Neural cell (in vitro differentiated cells): ENCODE measurements at regions not wholly inside any gene's neighbourhood (a gene's known extent, or its start where the extent isn't known, plus 50 kb on each side); places are given as distances from the start of the nearest gene placed in this dataset.

Experiments used
- H2AFZ ChIP-seq: fragments of 200-600, 300-800 bp; sonication (generic), shearing (Covaris generic); 2 replicates; pipeline ENCODE4 v1.6.0; 2014; ENCODE audit warnings: low read depth, mild to moderate bottlenecking, antibody characterized with exemption, low read length, moderate library complexity
- H3F3A ChIP-seq: fragments of 200-600 bp; shearing (Covaris generic); 2 replicates; pipeline ENCODE4 v1.6.1; 2016; ENCODE audit warnings: mild to moderate bottlenecking, moderate library complexity, mixed read lengths, antibody characterized with exemption, low read length; ENCODE audit not compliant: insufficient read depth, poor library complexity, severe bottlenecking
- H3K27ac ChIP-seq: fragments of 200-600, 300-800 bp; sonication (generic), shearing (Covaris generic); 2 replicates; pipeline ENCODE4 v1.5.1; 2014; ENCODE audit warnings: mild to moderate bottlenecking, low read length, moderate library complexity
- H3K27me3 ChIP-seq: fragments of 300-800, 200-600 bp; sonication (generic), shearing (Covaris generic); 2 replicates; pipeline ENCODE4 v1.6.0; 2014; ENCODE audit warnings: mild to moderate bottlenecking, low read depth, low read length, moderate library complexity; ENCODE audit not compliant: insufficient read depth
- H3K36me3 ChIP-seq: fragments of 300-800, 200-600 bp; sonication (generic), shearing (Covaris generic); 2 replicates; pipeline ENCODE4 v1.5.1; 2014; ENCODE audit warnings: mild to moderate bottlenecking, antibody characterized with exemption, low read length, moderate library complexity; ENCODE audit not compliant: insufficient read depth
- H3K4me2 ChIP-seq: fragments of 300-800, 200-600 bp; sonication (generic), shearing (Covaris generic); 2 replicates; pipeline ENCODE4 v1.6.0; 2014; ENCODE audit warnings: mild to moderate bottlenecking, low read length
- H3K4me3 ChIP-seq: fragments of 300-800, 200-600 bp; sonication (generic), shearing (Covaris generic); 2 replicates; pipeline ENCODE4 v1.5.1; 2014; ENCODE audit warnings: mild to moderate bottlenecking, low read length, moderate library complexity
- H3K79me2 ChIP-seq: fragments of 200-600 bp; shearing (Covaris generic); replicated peaks from 2 replicates; pipeline ENCODE4 v1.6.0; 2014; ENCODE audit warnings: mild to moderate bottlenecking, low read length, moderate library complexity; ENCODE audit not compliant: insufficient read depth
- H3K9ac ChIP-seq: fragments of 300-800, 200-600 bp; sonication (generic), shearing (Covaris generic); 2 replicates; pipeline ENCODE4 v1.6.1; 2016; ENCODE audit warnings: mild to moderate bottlenecking, low read length, mixed read lengths
- H3K9me2 ChIP-seq: fragments of 200-600 bp; shearing (Covaris generic); 2 replicates; pipeline ENCODE4 v1.6.1; 2016; ENCODE audit warnings: mild to moderate bottlenecking, low read length, mixed read lengths; ENCODE audit not compliant: insufficient read depth
- H3K9me3 ChIP-seq: fragments of 200-600, 300-800 bp; sonication (generic), shearing (Covaris generic); 2 replicates; pipeline ENCODE4 v1.6.1; 2016; ENCODE audit warnings: mild to moderate bottlenecking, mixed run types, low read length, moderate library complexity, mixed read lengths
- H4K20me1 ChIP-seq: fragments of 200-600 bp; shearing (Covaris generic); 2 replicates; pipeline ENCODE4 v1.6.1; 2016; ENCODE audit warnings: mild to moderate bottlenecking, mixed run types; ENCODE audit not compliant: insufficient read depth
- EP300 ChIP-seq: fragments of 450-650 bp; conservative IDR thresholded peaks from 2 replicates; pipeline ENCODE4 v1.6.1; 2014; ENCODE audit warnings: antibody characterized with exemption, mild to moderate bottlenecking, moderate library complexity; ENCODE audit not compliant: poor library complexity, severe bottlenecking
- EZH2 ChIP-seq: fragments of 200-600, 300-800 bp; shearing (Covaris generic), sonication (generic); IDR thresholded peaks from 2 replicates; pipeline ENCODE4 v1.6.1; 2014; ENCODE audit warnings: antibody characterized with exemption, low read length, borderline replicate concordance, mild to moderate bottlenecking; ENCODE audit not compliant: insufficient read depth, poor library complexity, severe bottlenecking
- MXI1 ChIP-seq: fragments of 450-650 bp; conservative IDR thresholded peaks from 2 replicates; pipeline ENCODE4 v1.6.1; 2014; ENCODE audit warnings: antibody characterized with exemption, mild to moderate bottlenecking; ENCODE audit not compliant: poor library complexity, severe bottlenecking
- POLR2AphosphoS5 ChIP-seq: IDR thresholded peaks from 2 replicates; pipeline ENCODE4 v1.6.1; 2012
- RAD21 ChIP-seq: fragments of 450-650 bp; conservative IDR thresholded peaks from 2 replicates; pipeline ENCODE4 v1.6.1; 2014; ENCODE audit warnings: antibody characterized with exemption, mild to moderate bottlenecking, moderate library complexity
- REST ChIP-seq: IDR thresholded peaks from 2 replicates; pipeline ENCODE4 v1.6.1; 2012; ENCODE audit warnings: borderline replicate concordance
- SMC3 ChIP-seq: fragments of 450-650 bp; conservative IDR thresholded peaks from 2 replicates; pipeline ENCODE4 v1.6.1; 2014; ENCODE audit warnings: antibody characterized with exemption, mild to moderate bottlenecking, moderate library complexity; ENCODE audit not compliant: poor library complexity
- TAF1 ChIP-seq: IDR thresholded peaks from 2 replicates; pipeline ENCODE4 v1.6.1; 2012; ENCODE audit warnings: low read depth
- TF ChIP-seq, protein P1 (sequence below): fragments of 450-650 bp; IDR thresholded peaks from 2 replicates; pipeline ENCODE4 v1.5.1; 2014; ENCODE audit warnings: antibody characterized with exemption, mild to moderate bottlenecking, moderate library complexity; ENCODE audit not compliant: poor library complexity, severe bottlenecking

DNA sequence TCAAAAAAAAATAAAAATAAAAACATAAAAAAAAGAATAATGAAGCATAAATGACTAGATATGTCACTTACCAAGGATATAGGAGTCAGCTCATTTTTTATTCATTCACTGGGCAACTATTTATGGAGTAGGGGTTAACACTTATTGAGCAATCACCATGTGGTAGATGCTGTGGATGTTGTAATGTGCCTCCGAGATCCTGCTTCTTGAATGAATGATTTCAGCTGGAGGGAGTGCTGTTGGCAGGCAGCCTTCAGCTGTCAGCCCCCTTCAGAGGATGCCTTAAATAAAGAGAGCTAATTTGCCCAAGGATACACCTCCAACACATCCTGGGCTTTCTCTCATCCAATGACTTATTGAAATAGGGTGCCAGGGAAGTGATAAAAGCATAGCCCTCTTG lies 229.5 kb upstream of the DTNBP1 start:
- no peaks in the 10 kb centered on the region for H3K27me3 ChIP-seq
- no peak overlapping the region for H2AFZ ChIP-seq
- H3K9me2 ChIP-seq: no peaks in the 10 kb centered on the region
- no peaks in the 10 kb centered on the region for H3K36me3 ChIP-seq
- no peak overlapping the region for H3K4me2 ChIP-seq
- H3F3A ChIP-seq: no peaks in the 10 kb centered on the region
- no peak overlapping the region for H3K4me3 ChIP-seq
- TF ChIP-seq TAF1 (no peak), REST (no peak), EZH2 (no peak), MXI1 (no peak), EP300 (no peak), POLR2AphosphoS5 (no peak), SMC3 (no peak), RAD21 (no peak)
- TF ChIP-seq, protein P1, sequence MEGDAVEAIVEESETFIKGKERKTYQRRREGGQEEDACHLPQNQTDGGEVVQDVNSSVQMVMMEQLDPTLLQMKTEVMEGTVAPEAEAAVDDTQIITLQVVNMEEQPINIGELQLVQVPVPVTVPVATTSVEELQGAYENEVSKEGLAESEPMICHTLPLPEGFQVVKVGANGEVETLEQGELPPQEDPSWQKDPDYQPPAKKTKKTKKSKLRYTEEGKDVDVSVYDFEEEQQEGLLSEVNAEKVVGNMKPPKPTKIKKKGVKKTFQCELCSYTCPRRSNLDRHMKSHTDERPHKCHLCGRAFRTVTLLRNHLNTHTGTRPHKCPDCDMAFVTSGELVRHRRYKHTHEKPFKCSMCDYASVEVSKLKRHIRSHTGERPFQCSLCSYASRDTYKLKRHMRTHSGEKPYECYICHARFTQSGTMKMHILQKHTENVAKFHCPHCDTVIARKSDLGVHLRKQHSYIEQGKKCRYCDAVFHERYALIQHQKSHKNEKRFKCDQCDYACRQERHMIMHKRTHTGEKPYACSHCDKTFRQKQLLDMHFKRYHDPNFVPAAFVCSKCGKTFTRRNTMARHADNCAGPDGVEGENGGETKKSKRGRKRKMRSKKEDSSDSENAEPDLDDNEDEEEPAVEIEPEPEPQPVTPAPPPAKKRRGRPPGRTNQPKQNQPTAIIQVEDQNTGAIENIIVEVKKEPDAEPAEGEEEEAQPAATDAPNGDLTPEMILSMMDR: no peak
- no peak overlapping the region for H3K9ac ChIP-seq
- H3K9me3 ChIP-seq: no peaks in the 10 kb centered on the region
- no peak overlapping the region for H3K27ac ChIP-seq
- no peaks in the 10 kb centered on the region for H4K20me1 ChIP-seq
- no peaks in the 10 kb centered on the region for H3K79me2 ChIP-seq

- no peaks in the 10 kb centered on the region for H3F3A ChIP-seq
- no peak overlapping the region for H2AFZ ChIP-seq
- no peaks in the 10 kb centered on the region for H3K79me2 ChIP-seq
- H3K27me3 ChIP-seq: no peaks in the 10 kb centered on the region
- no peaks in the 10 kb centered on the region for H3K9me2 ChIP-seq
- H3K27ac ChIP-seq: no peak overlapping the region
- no peaks in the 10 kb centered on the region for H4K20me1 ChIP-seq
- no peaks in the 10 kb centered on the region for H3K9me3 ChIP-seq
- no peak overlapping the region for H3K4me2 ChIP-seq
- TF ChIP-seq, protein P1: no peak
- TF ChIP-seq RAD21 (no peak), MXI1 (no peak), EP300 (no peak), EZH2 (no peak), REST (no peak), POLR2AphosphoS5 (no peak), TAF1 (no peak), SMC3 (no peak)
- H3K9ac ChIP-seq: no peak overlapping the region
- H3K4me3 ChIP-seq: no peak overlapping the region
- no peaks in the 10 kb centered on the region for H3K36me3 ChIP-seq
Observed at GRCh38 chr6:15888798-15889772, 226.3 kb upstream of the DTNBP1 start.
